ENCODE measurements at regions not wholly inside any gene's neighbourhood (a gene's known extent, or its start where the extent isn't known, plus 50 kb on each side); places are given as distances from the start of the nearest gene placed in this dataset.

- ATAC-seq (replicated peaks) = no peak
- no peaks in the 10 kb centered on the region for H3K9me3 Mint-ChIP-seq
- no peak overlapping the region for H3K4me3 Mint-ChIP-seq
- no peaks in the 10 kb centered on the region for H3K27me3 Mint-ChIP-seq
- no peaks in the 10 kb centered on the region for H3K36me3 Mint-ChIP-seq (ENCODE audit: low read depth)
- peaks cover 20% of the 10 kb centered on the region for H3K4me1 Mint-ChIP-seq
- H3K27ac Mint-ChIP-seq = no peak overlapping the region
Observed at GRCh38 chr6:232982-233640, 59.2 kb upstream of the DUSP22 start.

- no peaks in the 10 kb centered on the region for H3K36me3 Mint-ChIP-seq (ENCODE audit: low read depth)
- peak overlapping the region; percentile 61 for H3K4me3 Mint-ChIP-seq
- no peaks in the 10 kb centered on the region for H3K9me3 Mint-ChIP-seq
- no peaks in the 10 kb centered on the region for H3K27me3 Mint-ChIP-seq
- peaks cover 12% of the 10 kb centered on the region for H3K4me1 Mint-ChIP-seq
- no peak for ATAC-seq (replicated peaks)
- H3K27ac Mint-ChIP-seq = peak overlapping the region; percentile 64
Observed at GRCh38 chr6:234706-235372, 57.4 kb upstream of the DUSP22 start.

- Mint-ChIP-seq H3K36me3 (ENCODE audit: low read depth) (no peaks in the 10 kb centered on the region), H3K27ac (peak overlapping the region; percentile 64), H3K27me3 (no peaks in the 10 kb centered on the region), H3K4me3 (peak overlapping the region; percentile 61), H3K9me3 (no peaks in the 10 kb centered on the region), H3K4me1 (peaks cover 12% of the 10 kb centered on the region)
- ATAC-seq (replicated peaks) = peak; percentile 96
Observed at GRCh38 chr6:235763-236360, 56.4 kb upstream of the DUSP22 start.

- no peak for ATAC-seq (replicated peaks)
- Mint-ChIP-seq H3K4me1 (peaks cover 12% of the 10 kb centered on the region), H3K4me3 (peak overlapping the region; percentile 61), H3K27ac (peak overlapping the region; percentile 64), H3K9me3 (no peaks in the 10 kb centered on the region), H3K36me3 (ENCODE audit: low read depth) (no peaks in the 10 kb centered on the region), H3K27me3 (no peaks in the 10 kb centered on the region)
Observed at GRCh38 chr6:236519-236918, 55.8 kb upstream of the DUSP22 start.

GRCh38 chr6:240151-240550, 52.1 kb upstream of the DUSP22 start:
- ATAC-seq (replicated peaks) = no peak

GRCh38 chr6:241336-241865, 50.9 kb upstream of the DUSP22 start:
- no peaks in the 10 kb centered on the region for H3K36me3 Mint-ChIP-seq (ENCODE audit: low read depth)
- H3K27me3 Mint-ChIP-seq = no peaks in the 10 kb centered on the region
- H3K9me3 Mint-ChIP-seq = no peaks in the 10 kb centered on the region
- H3K4me3 Mint-ChIP-seq = no peak overlapping the region
- H3K27ac Mint-ChIP-seq = no peak overlapping the region
- H3K4me1 Mint-ChIP-seq = peaks cover 5% of the 10 kb centered on the region
- ATAC-seq (replicated peaks) = no peak

More at GRCh38 chr6:240151-240550, 52.1 kb upstream of the DUSP22 start:
- Mint-ChIP-seq H3K27me3 (no peaks in the 10 kb centered on the region), H3K27ac (no peak overlapping the region), H3K36me3 (ENCODE audit: low read depth) (no peaks in the 10 kb centered on the region), H3K9me3 (no peaks in the 10 kb centered on the region), H3K4me3 (no peak overlapping the region), H3K4me1 (peaks cover 12% of the 10 kb centered on the region)
